HG03575 (cell line): ENCODE measurements at regions not wholly inside any gene's neighbourhood (a gene's known extent, or its start where the extent isn't known, plus 50 kb on each side); places are given as distances from the start of the nearest gene placed in this dataset.
"Not testable (repeated sequence)": the region's sequence is repeated elsewhere in the genome, so short reads cannot be mapped to it uniquely, and the experiment has no call there.

Experiments
- ATAC-seq: cut with Tn5 transposase; IDR thresholded peaks from one replicate; pipeline ENCODE4 v1.9.1; 2021; ENCODE audit not compliant: unreplicated experiment, insufficient number of reproducible peaks, low FRiP score; ENCODE audit errors: extremely low read depth

- ATAC-seq = no peak
Observed at GRCh38 chr7:17067691-17068090, 185.9 kb upstream of the AGR3 start.

- no peak for ATAC-seq
Observed at GRCh38 chr7:17069146-17069545, 187.4 kb upstream of the AGR3 start.

- ATAC-seq = no peak
Observed at GRCh38 chr7:17070231-17070708, 188.5 kb upstream of the AGR3 start.

GRCh38 chr7:17071866-17072265 lies 190.1 kb upstream of the AGR3 start:
- ATAC-seq = no peak

- ATAC-seq = no peak
Observed at GRCh38 chr7:17075601-17076255, 193.9 kb upstream of the AGR3 start.

GRCh38 chr7:17078298-17078697 lies 196.5 kb upstream of the AGR3 start:
- no peak for ATAC-seq

GRCh38 chr7:17083392-17084165 lies 201.8 kb upstream of the AGR3 start:
- no peak for ATAC-seq

- ATAC-seq = no peak
Observed at GRCh38 chr7:17084166-17084475, 202.3 kb upstream of the AGR3 start.

GRCh38 chr7:17085186-17085585 lies 203.4 kb upstream of the AGR3 start:
- no peak for ATAC-seq

GRCh38 chr7:17086403-17086802 lies 204.6 kb upstream of the AGR3 start:
- ATAC-seq = no peak

- no peak for ATAC-seq
Observed at GRCh38 chr7:17090751-17091150, 207.7 kb upstream of the AHR start.

GRCh38 chr7:17093461-17093860 lies 205.0 kb upstream of the AHR start:
- ATAC-seq = no peak

GRCh38 chr7:17094963-17095574 lies 203.4 kb upstream of the AHR start:
- ATAC-seq = no peak

- ATAC-seq = no peak
Observed at GRCh38 chr7:17095931-17096330, 202.5 kb upstream of the AHR start.

GRCh38 chr7:17097668-17098297 lies 200.7 kb upstream of the AHR start:
- ATAC-seq = no peak

GRCh38 chr7:17098515-17098914 lies 199.9 kb upstream of the AHR start:
- no peak for ATAC-seq

GRCh38 chr7:17099083-17099973 lies 199.1 kb upstream of the AHR start:
- no peak for ATAC-seq

- ATAC-seq = not testable (repeated sequence)
Observed at GRCh38 chr7:17099974-17100509, 198.4 kb upstream of the AHR start.
